NCI-H128 (cell line): ENCODE measurements at regions not wholly inside any gene's neighbourhood (a gene's known extent, or its start where the extent isn't known, plus 50 kb on each side); places are given as distances from the start of the nearest gene placed in this dataset.
"Not testable (repeated sequence)": the region's sequence is repeated elsewhere in the genome, so short reads cannot be mapped to it uniquely, and the experiment has no call there.

ENCODE experiments used
- DNase-seq: peaks from one replicate; lab custom pipeline; 2025; ENCODE audit not compliant: unreplicated experiment; lab: John Stamatoyannopoulos, UW

- DNase-seq: no peak
Measured at GRCh38 chr2:56960581-56960980, 776.8 kb downstream of the CCDC85A start.

- DNase-seq: no peak
Measured at GRCh38 chr2:56962673-56963072, 778.9 kb downstream of the CCDC85A start.

GRCh38 chr2:56969513-56969912, 785.7 kb downstream of the CCDC85A start:
- DNase-seq: no peak

- no peak for DNase-seq
Measured at GRCh38 chr2:56971383-56971974, 787.7 kb downstream of the CCDC85A start.

- no peak for DNase-seq
Measured at GRCh38 chr2:56981554-56981953, 797.8 kb downstream of the CCDC85A start.

GRCh38 chr2:56985609-56986008, 801.8 kb downstream of the CCDC85A start:
- no peak for DNase-seq

GRCh38 chr2:57022496-57022895, 838.7 kb downstream of the CCDC85A start:
- no peak for DNase-seq

- DNase-seq: no peak
Measured at GRCh38 chr2:57044931-57045635, 861.3 kb downstream of the CCDC85A start.

GRCh38 chr2:57049273-57049672, 865.5 kb downstream of the CCDC85A start:
- DNase-seq: no peak

- DNase-seq: no peak
Measured at GRCh38 chr2:57050007-57050406, 866.2 kb downstream of the CCDC85A start.

- DNase-seq: not testable (repeated sequence)
Measured at GRCh38 chr2:57066301-57066700, 882.5 kb downstream of the CCDC85A start.

GRCh38 chr2:57075226-57075625, 891.4 kb downstream of the CCDC85A start:
- no peak for DNase-seq

- no peak for DNase-seq
Measured at GRCh38 chr2:57080035-57080434, 896.2 kb downstream of the CCDC85A start.

GRCh38 chr2:57084697-57085281, 901.0 kb downstream of the CCDC85A start:
- DNase-seq: no peak

GRCh38 chr2:57093020-57093419, 909.2 kb downstream of the CCDC85A start:
- DNase-seq: no peak

- no peak for DNase-seq
Measured at GRCh38 chr2:57097855-57098254, 914.1 kb downstream of the CCDC85A start.

GRCh38 chr2:57100436-57100835, 916.6 kb downstream of the CCDC85A start:
- DNase-seq: no peak

GRCh38 chr2:57105694-57106093, 921.9 kb downstream of the CCDC85A start:
- no peak for DNase-seq

- DNase-seq: no peak
Measured at GRCh38 chr2:57107353-57107752, 923.6 kb downstream of the CCDC85A start.

GRCh38 chr2:57111531-57111930, 927.7 kb downstream of the CCDC85A start:
- DNase-seq: no peak

GRCh38 chr2:57119141-57119540, 927.5 kb upstream of the VRK2 start:
- DNase-seq: no peak

GRCh38 chr2:57126410-57126809, 920.2 kb upstream of the VRK2 start:
- no peak for DNase-seq
